NCI-H146 treated with DMSO at 0.1 percent for 48 hours (cell line): ENCODE measurements at regions not wholly inside any gene's neighbourhood (a gene's known extent, or its start where the extent isn't known, plus 50 kb on each side); places are given as distances from the start of the nearest gene placed in this dataset.
"Not testable (repeated sequence)": the region's sequence is repeated elsewhere in the genome, so short reads cannot be mapped to it uniquely, and the experiment has no call there.

ENCODE experiments used
- DNase-seq: peaks from one replicate; lab custom pipeline; 2025; ENCODE audit not compliant: unreplicated experiment; lab: John Stamatoyannopoulos, UW

DNA sequence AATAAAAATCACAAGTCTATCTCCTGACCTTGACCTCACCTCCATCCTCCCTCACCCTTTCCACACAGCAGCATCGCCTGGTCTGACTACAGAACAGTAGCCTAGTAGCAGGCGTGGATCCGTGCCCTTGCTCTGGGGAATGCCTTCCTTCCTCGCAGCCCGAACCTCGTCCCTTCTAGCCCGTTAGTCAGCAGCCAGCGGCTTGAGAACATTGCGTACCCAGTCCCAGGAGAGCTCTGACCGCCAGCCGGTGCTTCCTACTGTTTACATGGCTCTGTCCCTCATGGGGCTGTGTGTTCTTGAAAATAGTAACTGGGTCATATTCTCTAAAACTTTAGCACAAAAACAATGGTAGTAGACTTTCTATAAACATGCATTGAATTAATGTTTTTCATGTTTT lies 682.7 kb upstream of the IGFBP3 start:
- DNase-seq, result no peak

DNA sequence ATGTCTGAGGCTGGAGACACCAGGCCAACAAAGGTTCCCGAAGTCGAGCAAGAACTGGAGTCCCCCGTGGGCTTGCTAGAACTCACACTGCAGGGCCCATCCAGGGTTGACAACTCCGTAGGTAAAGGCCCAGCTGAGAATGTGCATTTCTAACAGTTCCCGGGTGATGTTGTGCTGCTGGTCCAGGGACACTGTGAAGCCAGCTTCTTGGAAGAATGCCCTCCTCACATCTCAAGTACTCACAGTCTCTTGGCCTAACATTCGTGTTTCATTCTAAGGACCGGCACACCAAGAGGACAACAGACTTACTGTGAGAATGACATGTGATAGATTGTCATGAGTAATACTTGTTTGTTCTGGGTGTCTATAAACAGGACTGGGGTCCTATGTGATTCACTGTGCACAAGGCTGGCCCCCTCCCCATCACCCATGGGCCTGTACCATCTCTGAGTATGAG lies 682.3 kb upstream of the IGFBP3 start:
- DNase-seq, result no peak

DNA sequence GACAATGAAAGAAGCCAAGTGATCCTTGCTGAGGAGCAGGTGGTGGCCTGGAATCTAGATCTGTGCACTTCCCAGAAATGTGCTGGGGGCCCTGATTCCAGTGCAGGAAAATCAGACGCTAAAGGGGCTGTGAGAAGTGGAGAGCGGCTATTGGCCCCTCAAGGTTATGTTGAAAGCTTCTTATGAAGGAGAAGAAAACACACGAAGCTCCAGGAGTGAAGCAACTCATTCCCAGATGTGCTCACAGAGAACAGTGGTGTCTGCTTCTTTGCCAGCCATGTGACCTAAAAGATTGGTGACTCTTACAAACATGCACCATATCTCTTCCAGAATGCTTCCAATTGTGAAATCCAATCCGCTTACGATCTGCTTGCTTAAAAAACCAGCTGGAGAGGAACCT lies 679.3 kb upstream of the IGFBP3 start:
- no peak for DNase-seq

DNA sequence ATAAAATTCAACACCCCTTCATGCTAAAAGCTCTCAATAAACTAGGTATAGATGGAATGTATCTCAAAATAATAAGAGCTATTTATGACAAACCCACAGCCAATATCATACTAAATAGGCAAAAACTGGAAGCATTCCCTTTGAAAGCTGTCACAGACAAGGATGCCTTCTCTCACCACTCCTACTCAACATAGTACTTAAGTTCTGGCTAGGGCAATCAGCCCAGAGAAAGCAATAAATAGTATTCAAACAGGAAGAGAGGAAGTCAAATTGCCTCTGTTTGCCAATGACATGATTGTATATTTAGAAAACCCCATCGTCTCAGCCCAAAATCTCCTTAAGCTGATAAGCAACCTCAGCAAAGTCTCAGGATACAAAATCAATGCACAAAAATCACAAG lies 673.8 kb upstream of the IGFBP3 start:
- DNase-seq, result not testable (repeated sequence)

DNA sequence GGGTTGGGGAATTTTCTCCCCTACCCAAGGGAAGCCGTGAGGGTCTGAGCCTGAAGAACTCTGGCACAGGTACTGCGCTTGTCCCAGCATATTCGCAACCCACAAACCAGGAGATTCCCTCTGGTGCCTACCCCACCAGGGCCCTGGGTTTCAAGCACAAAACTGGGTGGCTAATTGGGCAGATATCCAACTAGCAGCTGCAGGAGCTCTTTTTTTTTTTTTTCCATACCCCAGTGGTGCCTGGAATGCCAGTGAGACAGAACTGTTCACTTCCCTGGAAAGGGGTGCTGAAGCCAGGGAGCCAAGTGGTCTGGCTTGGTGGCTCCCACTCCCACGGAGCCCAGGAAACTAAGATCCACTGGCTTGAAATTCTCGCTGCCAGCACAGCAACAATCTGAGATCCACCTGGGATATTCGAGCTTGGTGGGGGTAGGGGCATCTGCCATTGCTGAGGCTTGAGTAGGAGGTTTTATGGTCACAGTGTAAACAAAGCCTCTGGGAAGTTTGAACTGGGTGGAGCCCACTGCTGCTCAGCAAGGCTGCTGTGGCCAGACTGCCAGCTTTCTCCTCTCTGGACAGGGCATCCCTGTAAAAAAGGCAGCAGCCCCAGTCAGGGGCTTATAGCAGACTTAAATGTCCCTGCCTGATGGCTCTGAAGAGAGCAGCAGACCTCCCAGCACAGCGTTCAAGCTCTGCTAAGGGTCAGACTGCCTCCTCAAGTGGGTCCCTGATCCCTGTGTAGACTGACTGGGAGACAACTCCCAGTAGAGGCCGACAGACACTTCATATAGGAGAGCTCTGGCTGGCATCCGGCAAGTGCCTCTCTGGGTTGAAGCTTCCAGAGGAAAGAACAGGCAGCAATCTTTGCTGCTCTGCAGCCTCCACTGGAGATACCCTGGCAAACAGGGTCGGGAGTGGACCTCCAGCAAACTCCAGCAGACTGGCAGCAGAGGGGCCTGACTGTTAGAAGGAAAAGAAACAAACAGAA lies 670.1 kb upstream of the IGFBP3 start:
- not testable (repeated sequence) for DNase-seq

DNA sequence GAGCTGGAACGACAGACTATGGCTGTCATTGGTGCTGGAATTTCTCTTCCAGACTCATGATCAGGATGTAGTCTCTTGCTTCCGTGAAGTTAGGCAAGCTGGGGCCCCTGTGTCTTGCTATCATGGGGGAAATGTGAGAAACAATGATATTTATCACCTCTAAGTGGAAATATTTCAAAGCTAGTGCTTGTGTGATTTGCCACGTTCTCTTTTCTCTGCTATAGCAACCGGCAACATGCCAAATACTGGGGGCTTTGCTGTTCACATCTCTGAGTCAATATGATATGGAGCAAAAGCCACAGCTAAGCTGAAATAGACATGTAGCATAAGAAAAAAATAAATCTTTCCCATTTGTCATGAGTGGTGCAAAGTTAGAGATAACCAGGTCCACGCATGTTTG lies 668.2 kb upstream of the IGFBP3 start:
- DNase-seq, result no peak

DNA sequence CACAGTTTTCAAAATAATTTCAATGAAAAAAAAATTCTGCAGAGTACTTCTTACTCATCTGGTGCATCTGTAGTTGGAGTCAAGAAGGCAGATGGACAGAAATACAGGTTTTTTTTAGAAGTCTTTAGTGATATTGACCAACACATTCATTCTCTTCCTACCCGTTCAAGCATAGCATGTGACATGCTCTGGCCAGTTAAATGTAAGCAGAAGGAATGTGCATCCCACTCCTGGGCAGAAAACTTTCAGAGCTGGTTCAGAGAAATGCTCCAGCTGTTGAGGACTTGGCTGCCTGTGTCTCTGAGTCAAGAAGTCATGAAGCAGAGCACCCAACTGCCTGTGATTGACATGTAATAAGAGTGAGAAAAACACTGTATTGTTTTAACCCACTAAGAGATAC lies 665.3 kb upstream of the IGFBP3 start:
- no peak for DNase-seq

DNA sequence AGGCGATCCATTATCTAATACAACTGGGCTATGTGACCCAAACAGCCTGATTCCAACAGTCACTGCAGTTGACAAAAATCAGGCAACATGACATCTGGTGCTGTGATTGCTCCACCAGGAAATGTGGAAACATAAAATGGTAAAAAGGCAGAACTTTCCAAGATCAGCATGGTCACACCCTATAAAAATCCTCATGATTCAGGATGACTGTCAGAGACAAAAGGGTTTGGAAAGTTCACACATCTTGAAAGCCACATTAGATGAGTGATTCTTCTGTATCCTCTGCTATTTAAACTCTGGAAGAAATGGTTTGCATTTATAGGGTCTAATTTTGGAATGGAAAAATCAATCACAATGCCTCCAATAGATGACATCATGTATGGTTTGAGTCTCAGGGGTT lies 662.6 kb upstream of the IGFBP3 start:
- no peak for DNase-seq

DNA sequence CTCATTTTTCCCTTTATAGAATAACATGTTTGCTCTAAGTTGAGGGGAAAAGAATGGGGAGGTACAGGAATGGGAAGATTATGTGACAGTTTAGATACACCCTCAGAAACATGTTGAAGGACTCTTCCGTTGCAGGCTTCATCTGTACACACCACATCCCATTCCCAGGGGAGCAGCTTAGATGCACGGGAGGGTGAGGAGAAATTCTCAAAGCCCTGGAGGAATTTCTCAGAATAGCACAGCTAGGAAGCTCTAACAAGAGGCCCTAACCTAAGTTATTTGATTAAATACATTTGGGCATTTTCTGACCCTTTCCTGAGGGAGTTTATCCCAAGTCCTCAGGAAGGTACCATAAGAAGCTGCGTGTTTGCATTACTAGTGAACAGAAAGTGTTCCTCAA lies 660.2 kb upstream of the IGFBP3 start:
- DNase-seq, result no peak

DNA sequence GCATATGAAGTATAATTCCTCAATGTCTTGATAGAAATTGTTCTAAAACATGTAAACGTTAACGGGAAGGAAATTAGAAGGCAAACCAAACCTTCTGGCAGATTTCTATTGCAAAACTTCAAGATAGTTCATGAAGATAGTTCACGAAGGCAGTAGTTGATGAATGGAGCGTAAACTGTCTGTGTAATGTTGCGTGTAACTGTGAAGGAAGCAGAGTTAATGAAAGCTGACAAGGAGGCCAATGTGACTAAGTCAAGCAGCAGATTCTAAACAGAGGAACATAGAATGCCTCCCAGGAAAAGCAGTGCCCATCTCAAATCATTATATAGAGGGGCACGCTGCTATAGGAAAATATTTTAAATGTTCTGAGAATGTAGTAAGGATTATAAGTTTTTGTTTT lies 659.7 kb upstream of the IGFBP3 start:
- no peak for DNase-seq

DNA sequence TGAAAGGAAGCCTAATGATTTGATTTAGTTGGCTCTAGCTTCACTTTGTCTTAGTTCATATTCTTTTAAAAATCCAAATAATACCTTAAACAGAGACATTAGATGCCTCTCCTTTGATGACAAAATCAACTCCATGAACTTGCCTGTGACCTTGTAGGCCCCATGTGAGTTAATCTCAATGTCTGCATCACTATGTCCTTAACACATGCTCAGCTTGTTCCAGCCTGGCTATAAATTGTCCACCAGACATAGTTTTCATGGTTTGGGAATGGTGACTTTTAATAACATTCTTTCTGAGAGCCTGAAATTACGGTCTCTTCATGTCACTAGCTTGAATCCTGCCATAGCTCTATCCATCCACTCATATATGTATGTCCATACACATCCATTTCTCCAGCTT lies 656.3 kb upstream of the IGFBP3 start:
- no peak for DNase-seq

DNA sequence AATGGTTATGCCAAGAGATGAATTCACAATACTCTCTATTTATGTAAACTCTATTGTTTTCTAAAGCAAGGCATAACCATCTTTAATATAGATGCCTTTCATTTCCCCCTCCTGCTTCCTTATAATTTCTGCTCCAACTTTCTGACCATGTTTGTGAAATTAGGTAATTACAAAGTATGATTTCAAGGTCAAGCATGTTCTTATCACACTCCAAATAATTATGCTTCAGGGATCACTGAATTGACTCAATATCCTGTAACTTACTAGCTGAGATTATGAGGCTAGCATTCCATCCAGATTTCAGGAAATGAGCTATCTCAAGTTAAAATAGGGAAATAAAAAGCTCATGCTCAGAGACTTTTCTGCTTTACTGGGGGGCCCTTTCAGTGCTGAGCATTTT lies 655.9 kb upstream of the IGFBP3 start:
- DNase-seq, result no peak

DNA sequence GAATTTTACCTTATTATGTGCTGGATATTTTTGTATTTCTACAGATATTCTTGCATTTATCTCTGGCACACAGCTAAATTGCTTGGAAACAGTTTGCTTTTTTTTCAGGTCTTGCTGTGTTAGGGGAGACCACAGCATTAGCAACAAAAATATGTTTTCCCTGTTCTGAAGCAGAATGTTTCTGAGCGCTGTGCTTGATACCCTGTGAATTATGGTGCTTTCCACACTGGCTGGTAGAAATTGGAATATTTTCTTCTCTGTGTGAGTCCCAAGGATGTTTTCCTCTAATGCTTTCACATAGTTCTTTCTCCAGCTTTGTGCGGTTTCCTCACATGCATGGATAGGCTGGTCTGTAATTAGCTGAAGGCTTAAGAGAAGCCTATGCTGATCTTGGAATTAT lies 651.6 kb upstream of the IGFBP3 start:
- no peak for DNase-seq

DNA sequence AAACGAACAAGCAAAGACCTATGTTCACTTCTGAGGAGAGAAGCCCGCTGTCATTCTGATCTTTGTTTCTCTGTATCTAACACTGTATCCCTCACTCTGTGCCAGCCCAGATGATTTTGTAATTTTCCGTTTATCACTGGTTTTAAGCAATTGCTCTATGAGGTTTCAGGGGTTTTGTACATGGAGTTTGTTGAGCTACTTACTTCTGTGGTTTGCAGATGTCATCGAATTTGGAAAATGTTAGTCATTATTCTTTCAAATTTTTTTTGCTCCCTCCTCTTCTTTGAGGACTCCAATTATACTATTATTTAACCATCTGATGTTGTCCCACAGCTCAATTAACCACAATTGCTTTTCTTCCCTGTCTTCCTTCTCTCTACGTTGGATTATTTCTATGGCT lies 650.9 kb upstream of the IGFBP3 start:
- no peak for DNase-seq

DNA sequence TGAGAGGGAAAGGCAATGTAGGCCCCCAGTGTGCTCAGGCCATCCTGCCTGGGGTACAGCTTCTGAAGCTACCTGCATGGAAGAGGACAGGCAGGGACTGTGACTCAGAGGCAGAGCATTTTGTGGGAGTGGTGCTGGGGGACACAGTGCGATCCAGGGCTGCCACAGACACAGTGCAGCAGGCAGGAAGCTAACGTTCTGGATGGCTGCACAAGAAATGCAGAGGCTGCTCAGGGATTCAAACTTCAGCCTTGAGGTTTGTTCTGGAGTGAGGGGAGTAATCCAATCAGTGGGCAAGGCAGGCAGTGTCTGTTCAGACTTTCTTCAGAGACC lies 648.0 kb upstream of the IGFBP3 start:
- DNase-seq, result no peak

DNA sequence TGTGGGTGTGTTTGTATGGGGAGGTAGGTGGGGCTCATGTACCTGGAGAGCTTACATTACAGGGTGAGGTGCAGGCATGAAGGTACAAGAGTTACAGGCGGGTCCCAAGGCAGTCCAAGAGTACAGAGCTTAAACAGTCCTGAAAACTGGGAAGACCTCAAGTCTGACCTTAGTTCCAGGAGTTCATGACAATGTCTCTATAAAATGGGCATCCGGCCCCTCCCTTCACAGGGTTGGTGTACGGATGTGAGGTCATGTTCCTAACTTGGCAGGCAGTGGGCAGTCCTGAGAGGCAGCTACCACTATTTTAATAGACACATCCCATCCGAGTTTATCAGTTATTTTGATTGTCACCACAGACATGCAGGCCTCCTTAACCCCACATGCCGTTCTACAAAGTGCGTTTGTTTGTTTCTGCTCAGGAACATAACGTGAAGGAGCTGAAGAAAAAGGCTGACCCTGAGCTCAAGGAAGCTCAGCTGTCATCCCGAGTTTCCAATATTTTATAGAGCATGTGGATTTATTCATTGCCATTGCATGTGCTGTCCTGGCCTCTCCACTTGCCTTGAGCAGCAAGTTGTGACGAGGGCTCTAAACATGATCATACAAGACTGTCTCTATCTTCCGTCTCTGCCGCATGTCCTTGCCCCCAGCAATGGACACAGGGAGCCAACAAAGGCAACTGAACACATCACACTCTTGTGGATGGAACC lies 647.5 kb upstream of the IGFBP3 start:
- DNase-seq, result no peak

DNA sequence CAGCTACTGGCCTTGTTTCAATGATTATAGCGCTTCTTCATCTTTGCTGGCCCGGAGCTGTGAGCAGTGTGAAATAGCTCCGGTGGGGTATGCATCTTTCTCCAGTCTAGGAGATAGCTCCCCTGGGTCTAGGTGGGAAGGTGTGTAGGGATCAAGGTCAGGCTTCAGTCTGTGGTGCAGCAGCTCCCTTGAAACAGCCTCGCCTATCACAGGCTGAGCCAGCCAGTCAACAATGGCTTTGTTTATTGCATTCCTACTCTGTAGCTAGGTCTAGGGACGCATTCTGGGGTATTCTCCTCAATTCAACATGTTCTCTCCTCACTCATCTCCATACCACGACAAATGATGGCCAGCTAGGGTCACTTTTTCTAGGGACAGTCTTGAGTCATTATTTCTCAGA lies 646.8 kb upstream of the IGFBP3 start:
- DNase-seq, result no peak

DNA sequence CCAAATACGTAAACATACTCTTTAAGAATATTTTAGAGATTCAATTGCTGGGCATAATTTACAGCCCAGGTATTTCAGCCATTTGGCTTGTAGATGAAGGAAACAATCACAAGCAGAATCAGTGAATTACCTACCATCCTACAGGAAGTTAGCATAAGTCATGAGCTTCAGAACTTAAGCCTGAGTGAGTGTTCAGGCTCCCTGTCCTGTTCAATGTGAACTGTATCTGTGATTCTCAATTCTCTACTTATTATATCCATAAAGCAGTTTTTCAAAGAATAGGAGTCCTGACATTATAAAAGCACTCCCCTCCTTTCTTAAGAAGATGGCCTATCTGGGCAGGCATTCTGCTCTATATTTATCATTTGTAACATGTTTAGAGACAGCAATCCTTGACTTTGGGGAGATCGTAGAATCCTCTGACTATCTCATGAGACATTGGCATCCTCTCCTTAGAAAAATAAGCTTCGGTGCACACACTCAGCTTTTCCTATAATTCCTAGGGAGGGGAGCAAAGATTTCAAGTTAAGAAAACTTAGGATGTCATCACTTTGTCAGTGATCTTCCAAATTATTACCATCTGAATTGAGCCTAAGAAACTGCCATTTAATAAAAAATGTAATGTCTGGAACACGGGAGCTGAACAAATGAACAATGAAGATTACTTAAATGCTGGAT lies 645.2 kb upstream of the IGFBP3 start:
- no peak for DNase-seq

DNA sequence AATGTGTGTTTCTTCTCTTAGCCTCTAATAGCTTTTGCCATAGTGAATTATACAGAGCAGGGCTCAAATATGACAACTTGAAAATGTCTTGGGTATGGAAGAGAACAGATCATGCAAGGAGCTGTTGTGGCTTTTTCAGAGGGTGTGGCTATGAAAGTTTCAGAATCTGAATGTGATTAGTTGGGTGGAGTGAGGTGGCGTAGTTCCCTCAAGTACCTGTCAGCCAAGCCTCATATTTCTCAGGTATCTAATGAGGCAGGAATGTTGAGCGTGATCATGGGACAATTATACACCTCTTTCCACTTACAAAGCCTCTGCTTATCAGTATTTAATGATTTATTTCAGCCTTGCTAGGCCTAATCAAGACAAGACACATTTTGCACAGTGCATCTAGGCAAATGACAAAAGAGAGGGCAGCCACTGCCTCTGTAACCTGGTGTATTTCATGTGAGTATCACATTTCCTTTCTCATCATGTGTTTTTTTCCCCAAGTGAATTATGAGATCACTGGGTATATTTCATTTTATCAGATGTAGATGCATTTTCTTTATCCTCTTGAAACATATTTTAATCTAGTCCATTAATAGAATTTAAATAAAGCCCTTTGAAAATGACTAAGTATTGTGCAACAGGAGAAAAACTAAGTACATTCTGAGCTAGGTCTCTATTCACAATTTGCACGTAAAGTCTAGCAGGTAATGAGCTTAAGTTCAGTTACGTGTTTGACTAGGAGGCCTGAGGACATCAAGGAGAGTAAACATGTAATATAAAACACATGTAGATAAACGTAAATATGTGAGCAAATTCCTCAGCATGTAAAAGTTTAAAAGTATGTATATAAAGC lies 644.4 kb upstream of the IGFBP3 start:
- no peak for DNase-seq

DNA sequence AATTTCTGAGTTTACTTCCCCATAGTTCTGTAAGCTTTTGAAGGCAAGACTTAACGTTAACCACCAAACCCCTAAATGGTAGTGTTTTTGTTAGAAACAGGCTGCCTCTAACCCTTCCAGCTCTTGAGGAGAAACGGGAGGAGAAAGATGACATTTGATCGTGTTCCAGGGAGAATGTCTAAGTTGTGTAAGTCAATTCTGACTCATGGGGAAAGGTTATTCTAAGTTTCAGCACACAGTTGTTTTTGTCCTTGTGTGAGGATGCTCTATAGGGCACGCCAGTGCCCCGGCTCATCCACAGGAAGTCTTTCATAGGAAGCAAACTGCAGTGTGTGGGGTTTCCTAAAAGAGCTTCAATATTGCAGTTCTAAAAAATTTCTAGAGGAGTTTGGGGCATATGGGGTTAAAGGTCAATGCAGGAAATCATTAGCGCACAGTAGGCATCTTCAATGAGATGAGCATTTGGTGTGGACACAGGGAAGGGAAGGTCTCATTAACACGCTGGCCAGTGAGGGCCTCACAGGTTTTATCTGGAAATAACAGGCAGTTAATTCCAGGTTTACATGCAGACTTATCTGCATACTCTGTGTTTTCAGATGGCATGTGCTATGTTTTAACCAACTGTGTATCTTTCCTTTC lies 638.2 kb upstream of the IGFBP3 start:
- no peak for DNase-seq
